Keratinocyte (primary cell): ENCODE measurements at regions not wholly inside any gene's neighbourhood (a gene's known extent, or its start where the extent isn't known, plus 50 kb on each side); places are given as distances from the start of the nearest gene placed in this dataset.

ENCODE experiments used
- DNase-seq: peaks from one replicate; pipeline ENCODE4 v3.0.0-alpha.2; 2011; ENCODE audit warnings: low read depth, missing footprints, low spot score
- FAIRE-seq: peaks from 2 replicates; lab custom pipeline; 2011; peaks lifted over from hg19 to GRCh38; lab: Jason Lieb, UNC
- H2AFZ ChIP-seq: 2 replicates; pipeline ENCODE4 v1.6.0; 2012; ENCODE audit warnings: low read length, control low read depth, inconsistent platforms; ENCODE audit not compliant: control insufficient read depth
- H3K27ac ChIP-seq: 2 replicates; pipeline ENCODE4 v1.5.1; 2011; ENCODE audit warnings: low read length; ENCODE audit not compliant: control insufficient read depth, insufficient read depth
- H3K27me3 ChIP-seq: 3 replicates; pipeline ENCODE4 v1.6.0; 2011; ENCODE audit warnings: low read length; ENCODE audit not compliant: control insufficient read depth, insufficient read depth; ENCODE audit errors: extremely low read depth
- H3K36me3 ChIP-seq, 2 experiments: 2 replicates in 1 of 2; 3 replicates in 1 of 2; pipeline ENCODE4 v1.5.1; 2011; ENCODE audit warnings: low read length in 2 of 2, mild to moderate bottlenecking in 1 of 2; ENCODE audit not compliant: control insufficient read depth in 2 of 2, insufficient read depth in 2 of 2; ENCODE audit errors: extremely low read depth in 1 of 2
- H3K4me1 ChIP-seq: 3 replicates; pipeline ENCODE4 v1.5.1; 2011; ENCODE audit warnings: low read length; ENCODE audit not compliant: control insufficient read depth, insufficient read depth; ENCODE audit errors: extremely low read depth
- H3K4me2 ChIP-seq: 3 replicates; pipeline ENCODE4 v1.6.0; 2011; ENCODE audit warnings: low read depth, low read length; ENCODE audit not compliant: control insufficient read depth, insufficient read depth; ENCODE audit errors: extremely low read depth
- H3K4me3 ChIP-seq, 3 experiments: fragments of 200-600 bp in 1 of 3; sonication (generic) in 1 of 3; 2 replicates in 2 of 3; 3 replicates in 1 of 3; pipeline ENCODE4 v1.5.1; 2011 to 2016; ENCODE audit warnings: low read length in 3 of 3, mild to moderate bottlenecking in 3 of 3, control low read depth in 2 of 3, inconsistent platforms in 1 of 3, low read depth in 1 of 3, mixed read lengths in 1 of 3, mixed run types in 1 of 3, moderate library complexity in 1 of 3; ENCODE audit not compliant: control insufficient read depth in 2 of 3, insufficient read depth in 2 of 3; ENCODE audit errors: extremely low read depth in 1 of 3
- H3K79me2 ChIP-seq: 2 replicates; pipeline ENCODE4 v1.6.0; 2012; ENCODE audit warnings: low read length; ENCODE audit not compliant: control insufficient read depth, insufficient read depth
- H3K9ac ChIP-seq: 3 replicates; pipeline ENCODE4 v1.6.0; 2011; ENCODE audit warnings: low read length; ENCODE audit not compliant: control insufficient read depth, insufficient read depth; ENCODE audit errors: extremely low read depth
- H3K9me1 ChIP-seq: 3 replicates; pipeline ENCODE4 v1.6.0; 2011; ENCODE audit warnings: low read length; ENCODE audit not compliant: control insufficient read depth, insufficient read depth; ENCODE audit errors: extremely low read depth
- H3K9me3 ChIP-seq: 2 replicates; pipeline ENCODE4 v1.5.1; 2012; ENCODE audit warnings: low read depth, low read length; ENCODE audit not compliant: control insufficient read depth
- H4K20me1 ChIP-seq: 3 replicates; pipeline ENCODE4 v1.6.0; 2011; ENCODE audit warnings: low read length; ENCODE audit not compliant: control insufficient read depth, insufficient read depth; ENCODE audit errors: extremely low read depth
- CTCF ChIP-seq, 3 experiments: IDR thresholded peaks in 1 of 3; conservative IDR thresholded peaks in 1 of 3; optimal IDR thresholded peaks in 1 of 3; 2 replicates in 2 of 3; 3 replicates in 1 of 3; pipeline versions ENCODE3 to v1.5.1; 2011; ENCODE audit warnings: low read length in 3 of 3, mild to moderate bottlenecking in 3 of 3, moderate library complexity in 2 of 3, control low read depth in 1 of 3, inconsistent platforms in 1 of 3; ENCODE audit not compliant: insufficient read depth in 2 of 3; ENCODE audit errors: extremely low read depth in 1 of 3
- EZH2 ChIP-seq: IDR thresholded peaks from one replicate; pipeline ENCODE4 v1.6.1; 2012; ENCODE audit warnings: inconsistent platforms, mild to moderate bottlenecking, low read length, moderate library complexity
- dilution Hi-C: fragments of 300-500 bp; cut with MboI; formaldehyde crosslinking; loops from one replicate; pipeline ENCODE4 v1.7.0; 2020; ENCODE audit warnings: low sequenced_read_pairs; ENCODE audit not compliant: extremely low pct_ligation_motif_present

- dilution Hi-C loops = no loop called here
- TF ChIP-seq CTCF (optimal IDR thresholded peaks at IDR 0.05 in 1 of 3, IDR thresholded peaks at IDR 0.05 in 1 of 3, conservative IDR thresholded peaks at IDR 0.05 in 1 of 3; ENCODE audit: extremely low read depth in 1 of 3, insufficient read depth in 2 of 3, low read length in 3 of 3) (no peak), EZH2 (no peak)
- no peak for FAIRE-seq
- H3K79me2 ChIP-seq = no peaks in the 10 kb centered on the region
- H3K27me3 ChIP-seq = no peaks in the 10 kb centered on the region
- no peaks in the 10 kb centered on the region for H3K36me3 ChIP-seq
- no peaks in the 10 kb centered on the region for H4K20me1 ChIP-seq
- no peak for DNase-seq
- no peak overlapping the region for H3K4me2 ChIP-seq
- H3K4me1 ChIP-seq = no peaks in the 10 kb centered on the region
- no peak overlapping the region for H2AFZ ChIP-seq
- H3K4me3 ChIP-seq = no peak overlapping the region
- no peak overlapping the region for H3K27ac ChIP-seq
- no peaks in the 10 kb centered on the region for H3K9me3 ChIP-seq
- no peaks in the 10 kb centered on the region for H3K9me1 ChIP-seq
- H3K9ac ChIP-seq = no peak overlapping the region
Measured at GRCh38 chr12:89817501-89818226, 109.0 kb upstream of the ATP2B1 start.

- H3K4me1 ChIP-seq = no peaks in the 10 kb centered on the region
- no peaks in the 10 kb centered on the region for H3K27me3 ChIP-seq
- no peaks in the 10 kb centered on the region for H3K9me1 ChIP-seq
- no peak overlapping the region for H3K4me3 ChIP-seq
- dilution Hi-C loops = no loop called here
- no peaks in the 10 kb centered on the region for H3K79me2 ChIP-seq
- H4K20me1 ChIP-seq = no peaks in the 10 kb centered on the region
- H3K4me2 ChIP-seq = no peak overlapping the region
- H3K9ac ChIP-seq = no peak overlapping the region
- H2AFZ ChIP-seq = no peak overlapping the region
- no peak for FAIRE-seq
- H3K36me3 ChIP-seq = no peaks in the 10 kb centered on the region
- H3K27ac ChIP-seq = no peak overlapping the region
- TF ChIP-seq EZH2 (no peak), CTCF (optimal IDR thresholded peaks at IDR 0.05 in 1 of 3, IDR thresholded peaks at IDR 0.05 in 1 of 3, conservative IDR thresholded peaks at IDR 0.05 in 1 of 3; ENCODE audit: extremely low read depth in 1 of 3, insufficient read depth in 2 of 3, low read length in 3 of 3) (no peak)
- H3K9me3 ChIP-seq = no peaks in the 10 kb centered on the region
- DNase-seq = no peak
Measured at GRCh38 chr12:89815225-89815624, 106.6 kb upstream of the ATP2B1 start.
